ENCODE measurements at regions not wholly inside any gene's neighbourhood (a gene's known extent, or its start where the extent isn't known, plus 50 kb on each side); places are given as distances from the start of the nearest gene placed in this dataset.

DNA sequence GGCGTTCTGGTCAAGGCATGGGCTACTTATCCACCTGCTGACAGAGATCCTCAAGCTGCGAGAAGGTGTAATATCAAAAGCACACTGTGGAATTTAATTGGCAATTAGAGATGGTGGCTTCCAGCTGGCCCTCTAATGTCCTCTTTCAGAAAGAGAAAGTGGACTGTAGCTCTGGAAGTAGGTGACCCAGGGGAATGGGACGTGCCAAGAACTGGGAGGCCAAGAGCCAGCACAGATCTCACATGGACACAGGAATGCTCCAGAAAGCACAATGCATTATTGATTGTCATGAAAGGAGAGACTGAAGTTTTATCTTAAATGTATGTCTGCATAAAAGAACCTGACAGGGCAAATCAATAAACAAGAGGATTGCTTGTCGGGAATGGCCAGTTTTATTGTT lies 198.6 kb upstream of the CDH4 start (continued):
- TF ChIP-seq, protein P1, sequence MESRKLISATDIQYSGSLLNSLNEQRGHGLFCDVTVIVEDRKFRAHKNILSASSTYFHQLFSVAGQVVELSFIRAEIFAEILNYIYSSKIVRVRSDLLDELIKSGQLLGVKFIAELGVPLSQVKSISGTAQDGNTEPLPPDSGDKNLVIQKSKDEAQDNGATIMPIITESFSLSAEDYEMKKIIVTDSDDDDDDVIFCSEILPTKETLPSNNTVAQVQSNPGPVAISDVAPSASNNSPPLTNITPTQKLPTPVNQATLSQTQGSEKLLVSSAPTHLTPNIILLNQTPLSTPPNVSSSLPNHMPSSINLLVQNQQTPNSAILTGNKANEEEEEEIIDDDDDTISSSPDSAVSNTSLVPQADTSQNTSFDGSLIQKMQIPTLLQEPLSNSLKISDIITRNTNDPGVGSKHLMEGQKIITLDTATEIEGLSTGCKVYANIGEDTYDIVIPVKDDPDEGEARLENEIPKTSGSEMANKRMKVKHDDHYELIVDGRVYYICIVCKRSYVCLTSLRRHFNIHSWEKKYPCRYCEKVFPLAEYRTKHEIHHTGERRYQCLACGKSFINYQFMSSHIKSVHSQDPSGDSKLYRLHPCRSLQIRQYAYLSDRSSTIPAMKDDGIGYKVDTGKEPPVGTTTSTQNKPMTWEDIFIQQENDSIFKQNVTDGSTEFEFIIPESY (IDR thresholded peaks at IDR 0.05; ENCODE audit: borderline replicate concordance, low read depth), result no peak

- H3K9me3 ChIP-seq, result no peaks in the 10 kb centered on the region
- no peaks in the 10 kb centered on the region for H3F3A ChIP-seq (replicated peaks; ENCODE audit: insufficient read depth)
- no peaks in the 10 kb centered on the region for H3K9me2 ChIP-seq
- H3K27ac ChIP-seq (ENCODE audit: low read depth in 2 of 2, low read length in 1 of 2), result no peak overlapping the region
- H3K4me3 ChIP-seq (ENCODE audit: low read depth in 2 of 2, low read length in 1 of 2), result no peak overlapping the region
- TF ChIP-seq RAD21 (IDR thresholded peaks at IDR 0.05; ENCODE audit: low read length) (no peak), ELF1 (IDR thresholded peaks at IDR 0.05) (no peak), IRF3 (IDR thresholded peaks at IDR 0.05; ENCODE audit: low read depth, low read length) (no peak)
- WGBS (ENCODE audit: low lambda C conversion rate), result 54% methylated on average over 5 of the region's 7 CpGs
- no peak overlapping the region for H3K4me2 ChIP-seq
- no peaks in the 10 kb centered on the region for H3K79me2 ChIP-seq (ENCODE audit: insufficient read depth)
- no peaks in the 10 kb centered on the region for H3K36me3 ChIP-seq (replicated peaks in 1 of 2; ENCODE audit: control insufficient read depth in 1 of 2, insufficient read depth in 2 of 2, low read length in 1 of 2)
- no peak overlapping the region for H2AFZ ChIP-seq (ENCODE audit: low read depth)
- H4K20me1 ChIP-seq (ENCODE audit: insufficient read depth), result no peaks in the 10 kb centered on the region
- ChIA-PET CTCF (no interaction called here), POLR2A (no interaction called here)
- no peak for DNase-seq
- H3K27me3 ChIP-seq (ENCODE audit: insufficient read depth), result no peaks in the 10 kb centered on the region
- H3K9ac ChIP-seq, result no peak overlapping the region
- no peaks in the 10 kb centered on the region for H3K4me1 ChIP-seq (ENCODE audit: control insufficient read depth in 1 of 2, insufficient read depth in 2 of 2, low read depth in 1 of 2, low read length in 1 of 2)
Observed at GRCh38 chr20:61053889-61054288, 198.2 kb upstream of the CDH4 start.

DNA sequence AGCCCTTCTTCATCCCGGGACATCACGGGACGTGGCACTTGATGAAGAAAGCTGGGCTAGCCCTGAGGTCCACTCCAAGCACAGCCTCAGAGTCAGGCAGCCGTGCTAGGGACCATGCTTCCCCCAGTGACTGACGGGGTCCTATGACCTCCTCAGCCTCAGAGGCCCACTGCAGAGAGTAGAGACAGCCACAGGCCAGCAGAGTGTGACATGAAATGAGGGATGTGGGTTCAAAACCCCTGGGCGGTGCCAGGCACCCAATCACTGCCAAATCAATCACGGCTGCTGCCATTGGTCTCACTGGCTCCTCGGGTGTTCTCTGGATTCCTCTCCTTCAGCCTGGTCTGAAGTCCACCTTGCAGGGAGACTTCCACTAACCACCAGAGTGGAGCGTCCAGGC lies 197.7 kb upstream of the CDH4 start:
- WGBS (ENCODE audit: low lambda C conversion rate), result 20% methylated on average over 6 of the region's 9 CpGs
- H3K9ac ChIP-seq, result no peak overlapping the region
- CTCF ChIA-PET, result no interaction called here

More for the DNA sequence above, 197.7 kb upstream of the CDH4 start:
- no peaks in the 10 kb centered on the region for H3K79me2 ChIP-seq (ENCODE audit: insufficient read depth)
- no peak overlapping the region for H3K4me2 ChIP-seq
- no peak overlapping the region for H3K4me3 ChIP-seq (ENCODE audit: low read depth in 2 of 2, low read length in 1 of 2)
- no peaks in the 10 kb centered on the region for H3K36me3 ChIP-seq (replicated peaks in 1 of 2; ENCODE audit: control insufficient read depth in 1 of 2, insufficient read depth in 2 of 2, low read length in 1 of 2)
- H3K4me1 ChIP-seq (ENCODE audit: control insufficient read depth in 1 of 2, insufficient read depth in 2 of 2, low read depth in 1 of 2, low read length in 1 of 2), result no peaks in the 10 kb centered on the region
- POLR2A ChIA-PET, result no interaction called here
- no peaks in the 10 kb centered on the region for H3F3A ChIP-seq (replicated peaks; ENCODE audit: insufficient read depth)
- no peaks in the 10 kb centered on the region for H3K9me3 ChIP-seq
- DNase-seq, result no peak
- no peak overlapping the region for H3K27ac ChIP-seq (ENCODE audit: low read depth in 2 of 2, low read length in 1 of 2)
- H4K20me1 ChIP-seq (ENCODE audit: insufficient read depth), result no peaks in the 10 kb centered on the region
- TF ChIP-seq MEF2A (IDR thresholded peaks at IDR 0.05; ENCODE audit: borderline replicate concordance, low read depth), result no peak
- TF ChIP-seq CHD2 (IDR thresholded peaks at IDR 0.05; ENCODE audit: low read length, partially characterized antibody), result no peak
- TF ChIP-seq EZH2phosphoT487 (IDR thresholded peaks at IDR 0.05; ENCODE audit: borderline replicate concordance, low read depth), result no peak
- TF ChIP-seq, protein P2, sequence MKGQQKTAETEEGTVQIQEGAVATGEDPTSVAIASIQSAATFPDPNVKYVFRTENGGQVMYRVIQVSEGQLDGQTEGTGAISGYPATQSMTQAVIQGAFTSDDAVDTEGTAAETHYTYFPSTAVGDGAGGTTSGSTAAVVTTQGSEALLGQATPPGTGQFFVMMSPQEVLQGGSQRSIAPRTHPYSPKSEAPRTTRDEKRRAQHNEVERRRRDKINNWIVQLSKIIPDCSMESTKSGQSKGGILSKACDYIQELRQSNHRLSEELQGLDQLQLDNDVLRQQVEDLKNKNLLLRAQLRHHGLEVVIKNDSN (IDR thresholded peaks at IDR 0.05; ENCODE audit: borderline replicate concordance, low read depth), result no peak
- TF ChIP-seq, protein P3, sequence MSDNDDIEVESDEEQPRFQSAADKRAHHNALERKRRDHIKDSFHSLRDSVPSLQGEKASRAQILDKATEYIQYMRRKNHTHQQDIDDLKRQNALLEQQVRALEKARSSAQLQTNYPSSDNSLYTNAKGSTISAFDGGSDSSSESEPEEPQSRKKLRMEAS (IDR thresholded peaks at IDR 0.05; ENCODE audit: low read depth), result no peak
- TF ChIP-seq FOXJ3 (CRISPR knock-in tag; IDR thresholded peaks at IDR 0.05), result no peak
- H3K27me3 ChIP-seq (ENCODE audit: insufficient read depth), result no peaks in the 10 kb centered on the region
- no peak overlapping the region for H2AFZ ChIP-seq (ENCODE audit: low read depth)
- H3K9me2 ChIP-seq, result no peaks in the 10 kb centered on the region

Data from SK-N-SH (cell line).